Left colon (tissue), 2 donors: ENCODE measurements at regions not wholly inside any gene's neighbourhood (a gene's known extent, or its start where the extent isn't known, plus 50 kb on each side); places are given as distances from the start of the nearest gene placed in this dataset.

Experiments
- ATAC-seq: fragments of 200-7000 bp; cut with Tn5 transposase; one replicate; pipeline ENCODE4 v1.9.1; 2020; ENCODE audit warnings: mild to moderate bottlenecking, moderate library complexity
- DNase-seq, 2 donors: peaks; one replicate each; pipeline ENCODE4 v3.0.0-alpha.2; 2020
- intact Hi-C, 2 donors: fragments of 100-400 bp; cut with DNase I in 1 of 2; cut with micrococcal nuclease in 1 of 2; formaldehyde crosslinking; loops; one replicate each; pipeline versions ENCODE4 v1.11.2 to v1.14.0; 2022; cut with DNase I, micrococcal nuclease
- donor health status: DM: no; HTN: no; CAD: no.
- donor health status: DM: yes; HTN: yes; CAD: no.

DNA sequence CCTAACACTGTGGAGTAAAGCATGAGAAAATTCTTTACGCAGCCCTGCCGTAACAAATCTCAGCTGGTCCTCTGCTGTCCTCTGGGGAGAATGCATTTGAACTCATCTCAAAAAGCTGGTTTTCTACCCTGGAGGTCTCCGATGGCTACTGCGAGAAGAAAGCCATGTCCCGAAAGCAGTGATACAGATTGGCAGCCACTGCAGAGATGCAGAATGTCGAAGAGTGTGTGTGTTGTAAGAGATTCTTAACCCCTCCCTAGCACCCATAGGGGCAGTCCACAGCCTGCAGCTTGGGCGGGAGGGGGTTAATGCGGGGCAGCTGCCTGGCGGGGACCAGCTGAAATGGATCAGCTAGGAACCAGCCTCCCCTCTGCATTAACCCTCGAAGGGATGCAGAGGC is 235.9 kb downstream of the ZNF516 start:
- ATAC-seq (no peak), DNase-seq (no peak)
- intact Hi-C loops, result no loop called here

DNA sequence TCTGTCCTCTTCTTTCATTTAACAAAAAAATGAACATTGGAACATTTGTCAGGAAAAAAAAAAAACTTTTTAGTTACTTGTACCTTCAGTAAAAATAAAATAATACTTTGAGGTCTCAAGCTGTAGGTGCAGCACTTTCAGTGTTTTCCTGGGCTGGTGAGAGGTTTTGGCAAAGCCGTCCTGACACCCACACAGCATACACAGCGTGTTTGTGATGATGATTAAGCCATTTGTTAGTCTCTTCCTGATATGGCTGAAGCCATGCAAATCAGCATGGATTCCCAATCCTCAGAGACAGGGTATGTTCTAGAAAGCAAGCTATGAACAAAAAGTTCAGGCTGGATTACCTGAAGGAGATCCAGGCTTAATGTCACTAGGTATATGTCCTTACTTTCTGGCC is 236.8 kb downstream of the ZNF516 start:
- intact Hi-C loops, result no loop called here
- no peak for ATAC-seq
- DNase-seq, result no peak

DNA sequence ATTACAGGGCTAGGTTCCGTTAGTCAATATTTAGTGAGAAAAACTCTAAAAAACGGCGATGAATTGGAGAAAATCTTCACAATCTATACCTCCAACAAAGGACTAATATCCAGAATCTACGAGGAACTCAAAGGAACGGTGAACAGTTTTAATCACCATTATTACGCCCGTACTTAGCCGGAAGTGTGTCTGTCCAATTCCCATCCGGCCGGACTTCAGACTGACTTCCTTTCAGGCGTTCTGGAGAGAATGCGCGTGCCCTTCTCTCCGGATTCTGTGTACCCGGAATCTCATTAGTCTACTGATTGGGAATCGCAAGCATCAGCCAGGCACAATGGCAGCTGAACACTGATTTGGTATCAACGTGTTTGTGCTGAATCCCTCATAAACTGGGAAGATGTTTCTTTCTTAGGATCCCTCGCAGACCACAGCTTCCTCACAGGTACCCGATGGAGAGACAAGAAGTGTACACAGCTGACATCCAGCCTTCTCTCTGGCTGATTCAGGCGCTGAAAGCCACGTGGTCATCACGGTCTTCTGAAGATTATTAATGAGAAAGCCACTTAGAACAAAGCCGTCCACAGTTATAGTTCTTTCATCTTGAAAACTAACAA is 239.9 kb downstream of the ZNF516 start:
- intact Hi-C loops, result no loop called here
- DNase-seq (no peak), ATAC-seq (no peak)

DNA sequence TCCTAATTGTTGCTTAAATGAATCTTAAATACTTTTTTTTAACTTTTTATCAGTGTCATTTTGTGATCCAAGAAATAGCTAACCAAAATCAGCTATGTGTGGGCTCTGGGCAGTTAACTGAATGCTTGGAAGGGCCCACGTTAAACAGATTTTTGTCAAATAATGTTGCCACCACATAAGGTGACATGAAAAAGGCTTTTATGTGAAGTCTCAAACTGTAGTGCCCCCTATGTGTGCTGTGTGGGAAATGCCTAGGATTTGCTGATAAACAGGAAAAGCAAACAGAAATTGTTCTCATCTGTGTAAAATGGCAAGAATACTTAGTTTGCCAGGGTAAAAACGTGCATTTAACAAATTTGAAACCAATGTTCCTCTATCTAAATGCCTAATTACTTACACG is 242.2 kb downstream of the ZNF516 start:
- intact Hi-C loops, result no loop called here
- DNase-seq (no peak), ATAC-seq (no peak)

DNA sequence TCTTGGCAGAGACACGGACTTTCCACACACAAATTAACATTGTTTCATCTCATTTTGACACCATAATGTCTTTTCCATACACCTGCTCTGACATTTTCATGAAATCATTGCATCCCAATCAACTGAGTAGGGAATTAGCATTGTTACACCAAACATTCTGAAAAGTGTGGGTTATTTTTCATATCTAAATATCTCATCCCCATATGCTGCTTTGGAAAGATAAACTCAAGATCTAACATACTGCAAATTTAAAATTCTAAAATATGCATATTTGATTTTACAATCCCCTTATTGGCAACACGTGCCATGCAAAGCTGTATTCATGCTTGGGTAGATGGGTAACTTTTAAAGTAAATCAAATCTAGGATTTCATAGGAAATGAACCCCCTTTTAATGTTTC is 242.9 kb downstream of the ZNF516 start:
- intact Hi-C loops, result no loop called here
- no peak for ATAC-seq
- no peak for DNase-seq

DNA sequence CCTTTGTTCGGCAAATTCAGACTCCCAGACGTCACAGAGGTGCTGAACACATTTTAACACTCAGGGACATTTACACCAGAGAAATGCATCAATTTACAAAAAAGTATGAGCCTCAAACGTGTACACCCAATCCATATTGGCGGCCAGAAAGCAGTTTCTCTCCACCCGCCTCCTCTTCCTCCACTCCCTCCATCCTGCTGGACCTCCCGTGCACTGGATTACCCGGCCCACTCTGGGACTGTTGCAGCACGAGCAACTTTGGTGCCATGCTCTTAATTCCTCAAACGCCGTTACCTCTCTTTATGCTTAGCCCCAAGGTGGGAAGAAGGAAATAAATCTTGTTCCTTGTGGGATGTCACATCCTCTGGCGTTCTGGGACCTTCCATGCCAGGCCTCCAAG is 243.4 kb downstream of the ZNF516 start:
- no peak for ATAC-seq
- intact Hi-C loops, result no loop called here
- DNase-seq, result no peak

DNA sequence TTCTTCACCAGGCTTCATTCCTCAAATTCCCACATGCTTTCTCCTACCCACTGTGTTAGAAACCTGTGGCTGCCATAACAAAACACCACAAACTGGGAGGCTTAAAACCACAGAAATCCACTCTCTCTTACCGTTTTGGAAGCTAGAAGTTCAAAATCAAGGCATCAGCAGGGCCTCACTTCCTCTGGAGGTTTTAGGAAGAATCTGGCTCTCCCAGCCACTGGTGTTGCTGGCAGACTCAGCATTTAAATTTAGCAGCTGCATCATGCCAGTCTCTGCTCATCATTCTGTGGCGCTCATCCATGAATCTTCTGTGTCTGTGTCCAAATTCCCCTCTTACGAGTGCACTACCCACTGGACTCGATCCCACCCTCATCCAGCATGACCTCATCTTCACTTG is 248.5 kb downstream of the ZNF516 start:
- intact Hi-C loops, result no loop called here
- ATAC-seq (no peak), DNase-seq (no peak)

DNA sequence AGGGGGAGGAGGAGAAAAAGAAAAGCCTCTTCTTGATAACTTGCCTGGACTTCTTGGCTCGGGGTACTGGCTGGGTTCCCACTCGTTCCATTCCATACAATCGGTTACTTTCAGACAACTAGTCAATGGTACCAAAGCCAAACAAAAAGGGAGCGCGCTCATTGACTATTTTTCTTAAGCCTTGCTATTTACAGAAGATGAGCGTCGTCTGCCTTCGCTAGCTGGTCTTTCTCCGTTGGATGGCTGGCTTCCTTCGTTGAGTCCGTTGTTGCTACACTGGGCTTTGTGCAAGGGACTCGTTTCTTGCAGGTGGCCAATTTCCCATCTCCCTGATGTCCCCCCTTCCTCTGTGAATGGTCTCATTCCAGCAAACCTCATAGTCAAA is 260.4 kb downstream of the ZNF516 start:
- no peak for DNase-seq
- ATAC-seq, result no peak
- intact Hi-C loops, result no loop called here

DNA sequence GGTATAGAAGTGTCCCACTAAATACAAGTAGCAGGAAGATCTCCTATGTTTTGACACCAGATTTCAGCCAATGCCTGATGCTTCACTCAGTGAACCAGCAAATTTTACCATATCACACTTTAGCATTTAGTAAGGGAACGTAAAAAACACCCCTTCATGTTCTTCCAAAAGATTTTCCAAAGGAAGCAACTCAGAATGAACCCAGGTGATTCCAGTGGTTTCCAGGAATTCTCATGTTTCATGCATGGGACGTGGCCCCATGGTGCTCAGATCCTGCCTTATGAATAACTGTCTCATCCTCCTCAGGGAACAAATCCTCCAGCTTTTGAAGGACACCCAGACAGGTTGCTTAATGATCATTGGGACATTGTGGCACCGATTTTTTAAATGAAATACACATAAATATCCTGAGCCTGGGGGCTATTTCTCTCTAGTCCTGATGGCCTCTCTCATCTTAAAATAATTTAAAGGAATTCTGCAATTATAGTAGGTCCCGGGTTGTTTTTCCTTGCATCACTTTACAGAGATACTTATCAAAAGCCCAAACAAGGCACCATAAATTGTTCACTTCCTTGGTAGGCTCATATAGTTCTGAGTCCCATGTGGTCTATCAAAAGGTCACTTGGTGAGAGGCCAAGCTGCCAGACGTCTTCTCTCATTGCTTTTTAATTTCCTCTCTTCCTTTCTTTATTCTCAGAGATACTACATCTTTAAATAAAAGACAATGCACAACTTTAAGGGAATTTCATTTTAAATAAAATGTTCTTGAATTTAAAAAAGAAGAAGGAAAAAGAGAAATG is 261.0 kb downstream of the ZNF516 start:
- ATAC-seq (no peak), DNase-seq (no peak)
- intact Hi-C loops, result no loop called here

DNA sequence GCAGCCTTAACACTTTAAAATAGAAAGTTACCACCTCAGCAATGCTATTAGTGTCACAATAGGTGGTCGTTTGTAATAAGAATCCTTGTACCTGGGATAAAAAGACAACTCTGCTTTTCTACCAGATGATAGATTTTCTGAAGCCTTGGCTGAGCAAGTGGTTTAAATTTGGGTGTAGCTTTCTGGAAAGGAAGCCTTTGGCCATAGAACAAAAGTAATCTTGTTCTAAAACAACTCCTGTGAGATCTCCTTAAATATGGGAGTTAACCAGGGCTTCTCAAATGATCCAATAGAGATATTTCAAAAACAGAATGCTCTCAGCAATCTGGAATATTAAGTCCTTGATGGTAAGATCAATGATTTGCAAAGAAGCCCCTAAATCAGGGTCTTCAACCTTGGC is 261.6 kb downstream of the ZNF516 start:
- intact Hi-C loops, result no loop called here
- no peak for ATAC-seq
- no peak for DNase-seq

DNA sequence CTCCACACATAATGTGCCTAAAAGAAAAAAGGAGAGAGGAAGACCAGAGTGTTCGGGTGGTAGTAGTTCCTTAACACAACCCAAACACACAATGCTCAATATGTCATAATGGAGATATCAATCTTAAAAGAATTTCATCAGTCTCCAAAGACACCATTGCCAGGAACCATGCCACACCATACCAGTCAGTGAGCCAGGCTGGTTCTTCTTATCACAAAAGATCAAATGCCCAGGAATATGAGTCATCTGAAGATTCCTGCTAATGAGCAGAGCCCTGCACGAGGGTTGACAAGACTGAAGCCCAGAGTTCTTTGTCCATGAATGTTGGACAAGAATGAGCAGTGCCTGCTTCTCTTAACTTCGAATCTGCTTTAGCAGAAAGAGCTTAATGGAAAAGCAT is 262.3 kb downstream of the ZNF516 start:
- DNase-seq (no peak), ATAC-seq (no peak)
- intact Hi-C loops, result no loop called here

DNA sequence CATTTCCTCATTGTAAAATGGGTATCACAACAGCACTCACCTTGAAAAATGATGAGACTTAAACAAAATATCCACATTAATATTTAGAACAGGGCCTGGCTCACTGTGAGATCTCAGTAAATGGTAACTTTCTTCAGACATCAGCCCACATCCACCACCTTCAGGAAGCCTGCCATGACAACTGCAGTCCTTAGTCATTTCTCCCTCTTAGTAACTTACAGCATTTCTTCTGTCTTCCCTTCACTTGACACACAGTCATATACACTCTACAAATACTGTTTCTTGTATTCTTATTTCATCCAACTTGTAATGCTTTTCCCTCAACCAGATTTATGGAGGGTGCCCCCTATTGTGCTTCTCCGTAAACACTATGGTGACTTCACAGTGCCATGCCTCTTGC is 263.0 kb downstream of the ZNF516 start:
- ATAC-seq (no peak), DNase-seq (no peak)
- intact Hi-C loops, result no loop called here

DNA sequence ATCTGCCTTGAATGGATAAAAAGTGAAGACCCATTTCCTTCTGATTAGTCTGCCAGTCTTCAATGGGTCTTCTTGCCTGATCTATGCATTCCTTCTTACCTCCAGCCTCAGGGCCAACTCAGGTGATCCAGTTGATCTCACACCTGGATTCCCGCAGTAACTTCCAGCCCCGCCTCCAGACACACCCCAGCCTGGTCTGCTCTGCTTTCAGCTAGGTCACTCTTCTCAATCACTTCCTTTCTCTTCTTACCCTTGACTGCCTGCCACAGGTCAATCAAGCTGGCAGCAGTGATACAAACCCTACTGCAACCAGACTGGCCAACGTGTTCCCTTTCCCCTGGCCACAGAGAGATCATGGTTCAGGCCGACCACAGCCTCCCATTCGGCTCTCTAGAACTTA is 263.6 kb downstream of the ZNF516 start:
- ATAC-seq (no peak), DNase-seq (no peak)

DNA sequence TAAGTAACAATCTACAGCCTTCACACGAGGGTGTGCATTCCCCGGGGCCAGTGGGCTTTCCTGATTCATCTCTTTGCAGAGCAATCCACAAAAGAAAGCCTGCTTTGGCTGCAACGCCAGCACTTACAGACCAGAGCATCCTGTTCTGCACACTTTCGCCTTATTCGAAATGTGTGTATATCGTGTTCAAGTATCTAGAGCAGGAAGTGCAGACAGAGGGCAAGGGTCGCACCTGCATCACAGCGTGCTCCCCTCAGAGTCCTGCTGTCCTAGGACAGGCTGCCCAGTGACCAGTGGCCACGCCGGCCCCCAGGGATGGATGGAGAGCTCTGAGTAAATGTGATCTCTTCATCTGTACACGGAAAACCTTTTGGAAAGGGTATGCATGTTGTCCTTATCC is 264.3 kb downstream of the ZNF516 start:
- no peak for DNase-seq
- intact Hi-C loops, result no loop called here
- no peak for ATAC-seq

More for the DNA sequence above, 263.6 kb downstream of the ZNF516 start:
- intact Hi-C loops, result no loop called here

DNA sequence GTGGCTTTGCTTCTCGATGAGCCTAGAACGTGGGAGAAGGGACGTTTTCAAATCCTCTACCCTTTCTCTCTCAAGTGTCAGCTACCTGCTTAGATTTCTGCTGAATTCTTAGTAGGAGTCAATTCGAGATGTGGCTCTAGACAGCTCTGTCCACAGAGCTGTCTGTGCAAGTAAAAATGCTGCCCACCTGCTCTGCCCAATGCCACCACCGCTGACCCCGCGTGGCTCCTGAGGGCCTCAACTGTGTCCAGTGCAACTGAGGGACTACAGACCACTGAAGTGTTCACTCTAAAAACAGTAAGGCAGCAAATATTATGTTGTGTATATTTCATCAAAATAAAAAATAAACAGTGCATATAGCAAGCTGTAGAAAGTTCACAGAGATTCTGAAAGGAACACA is 266.3 kb downstream of the ZNF516 start:
- DNase-seq (no peak), ATAC-seq (no peak)
- intact Hi-C loops, result no loop called here

DNA sequence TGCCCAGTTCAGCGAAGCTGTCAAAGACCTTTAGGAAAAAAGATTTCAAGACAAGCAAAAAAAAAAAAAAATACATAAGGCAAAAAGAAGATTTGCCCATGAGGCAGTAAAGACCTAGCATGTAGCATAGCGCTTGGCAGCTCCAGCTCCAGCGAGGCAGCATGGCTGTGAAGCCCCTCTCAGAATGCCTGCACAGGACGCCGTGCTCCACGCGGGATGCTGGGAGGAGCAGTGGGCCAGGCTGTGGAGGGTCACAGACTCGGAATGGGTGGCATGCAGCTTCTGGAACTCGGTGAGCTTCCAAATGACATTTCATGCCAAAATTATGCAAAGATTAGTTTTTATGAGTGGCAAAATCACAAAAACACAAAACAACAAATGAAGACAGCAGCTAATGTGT is 267.3 kb downstream of the ZNF516 start:
- no peak for ATAC-seq
- intact Hi-C loops, result no loop called here

DNA sequence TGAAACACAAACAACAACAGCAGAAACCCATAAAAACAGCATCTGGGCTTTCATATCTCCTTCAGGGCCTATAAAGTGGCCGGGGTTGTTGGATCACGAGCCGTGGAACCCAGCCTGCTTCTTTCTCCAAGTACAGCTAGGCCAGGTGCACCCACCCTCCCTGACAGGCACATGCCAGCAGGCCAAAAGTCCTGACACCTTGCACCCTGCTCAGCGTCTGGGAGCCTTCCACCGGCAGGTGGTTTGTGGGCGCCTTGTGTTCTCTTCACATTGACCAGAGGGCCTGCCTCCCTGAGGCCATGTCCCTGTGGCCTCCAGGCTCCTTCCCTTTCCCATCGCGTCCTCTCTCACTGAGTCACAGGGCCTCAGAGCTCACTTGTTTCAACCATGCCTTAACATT is 271.6 kb downstream of the ZNF516 start:
- DNase-seq (no peak), ATAC-seq (no peak)
- intact Hi-C loops, result no loop called here

More for the DNA sequence above, 267.3 kb downstream of the ZNF516 start:
- no peak for DNase-seq

DNA sequence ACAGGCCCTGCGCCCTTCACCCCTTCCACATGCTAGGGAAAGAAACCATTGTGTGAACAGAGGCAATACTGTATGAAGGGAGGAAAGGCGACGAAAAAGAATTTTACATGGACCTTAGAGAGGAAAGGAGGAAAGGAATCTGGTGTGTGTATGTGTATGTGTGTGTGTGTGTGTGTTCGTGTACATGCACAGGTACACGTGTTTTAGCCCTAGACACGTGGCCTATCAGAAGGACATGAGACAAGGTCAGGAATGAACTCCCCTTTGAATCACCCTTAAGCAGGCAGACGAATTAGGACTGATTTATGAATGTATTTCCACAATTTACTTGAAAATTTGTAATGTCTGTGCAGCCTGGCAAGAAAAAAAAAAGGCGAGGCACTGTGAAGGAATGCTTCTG is 276.0 kb downstream of the ZNF516 start:
- intact Hi-C loops, result no loop called here
- DNase-seq (no peak), ATAC-seq (no peak)

DNA sequence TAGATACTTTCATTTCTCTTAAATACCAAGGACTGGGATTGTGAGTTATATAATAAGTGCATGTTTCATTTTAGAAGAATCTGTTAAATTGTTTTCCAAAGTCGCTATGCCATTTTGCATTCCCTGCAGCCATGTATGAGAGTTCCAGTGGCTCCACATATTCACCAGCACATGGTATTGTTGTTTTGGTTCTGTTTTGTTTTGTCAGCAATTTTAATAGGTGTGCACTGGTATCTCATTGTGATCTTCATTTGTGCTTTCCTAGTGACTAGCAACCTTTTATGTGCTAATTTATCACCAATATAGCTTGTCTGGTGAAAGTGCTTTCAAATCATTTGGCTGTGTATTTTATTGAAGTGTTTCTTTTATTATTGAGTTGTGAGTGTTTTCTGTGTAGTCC is 278.9 kb downstream of the ZNF516 start:
- DNase-seq, result no peak
- intact Hi-C loops, result no loop called here
- ATAC-seq, result no peak

DNA sequence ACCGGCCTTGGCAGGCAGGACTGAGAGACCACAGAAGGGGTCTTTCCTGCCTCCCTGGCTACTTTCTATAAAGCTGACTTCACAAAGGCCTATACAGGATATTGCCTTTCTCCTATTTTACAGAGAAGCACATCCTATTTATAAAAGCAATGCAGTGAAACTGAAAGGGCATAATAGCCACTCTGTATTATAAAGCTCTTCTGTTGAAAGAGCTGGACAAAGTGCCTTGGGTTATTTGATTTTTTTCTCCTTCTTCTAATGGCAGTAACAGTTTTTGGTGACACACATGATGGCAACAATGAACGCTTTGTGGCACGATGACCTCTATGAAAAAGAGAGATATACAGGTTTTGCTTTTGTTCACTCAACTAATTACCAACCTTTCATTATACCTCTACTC is 281.1 kb downstream of the ZNF516 start:
- DNase-seq, result no peak
- ATAC-seq, result no peak
- intact Hi-C loops, result no loop called here

DNA sequence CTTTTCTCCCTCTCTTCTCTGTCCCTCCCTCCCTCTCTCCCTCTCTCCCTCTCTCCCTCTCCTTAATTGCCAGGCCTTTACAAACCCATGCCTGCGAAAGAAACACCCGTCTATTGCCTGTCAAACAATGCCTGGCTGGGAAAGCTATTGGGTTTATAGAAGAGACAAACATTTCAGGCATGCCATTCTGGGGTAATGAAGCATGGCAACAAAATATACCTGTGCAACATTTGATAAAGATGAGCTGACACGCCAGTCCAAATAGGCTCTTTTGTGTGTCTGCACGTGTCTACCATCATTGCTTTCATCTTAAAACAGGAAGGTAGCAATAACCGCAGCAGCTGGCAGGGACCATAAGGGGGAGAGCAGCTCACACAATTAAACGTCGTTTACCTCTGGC is 282.1 kb downstream of the ZNF516 start:
- no peak for ATAC-seq
- intact Hi-C loops, result no loop called here
- no peak for DNase-seq
